Erythroblast (primary cell): ENCODE measurements at regions not wholly inside any gene's neighbourhood (a gene's known extent, or its start where the extent isn't known, plus 50 kb on each side); places are given as distances from the start of the nearest gene placed in this dataset.

ENCODE experiments used
- GATA1 ChIP-seq: IDR thresholded peaks from 2 replicates; pipeline ENCODE4 v1.6.1; 2011; ENCODE audit warnings: low read depth, mild to moderate bottlenecking, control low read depth, low read length, moderate library complexity
- POLR2A ChIP-seq: IDR thresholded peaks from 2 replicates; pipeline ENCODE4 v1.6.1; 2011; ENCODE audit warnings: mild to moderate bottlenecking, low read length

DNA sequence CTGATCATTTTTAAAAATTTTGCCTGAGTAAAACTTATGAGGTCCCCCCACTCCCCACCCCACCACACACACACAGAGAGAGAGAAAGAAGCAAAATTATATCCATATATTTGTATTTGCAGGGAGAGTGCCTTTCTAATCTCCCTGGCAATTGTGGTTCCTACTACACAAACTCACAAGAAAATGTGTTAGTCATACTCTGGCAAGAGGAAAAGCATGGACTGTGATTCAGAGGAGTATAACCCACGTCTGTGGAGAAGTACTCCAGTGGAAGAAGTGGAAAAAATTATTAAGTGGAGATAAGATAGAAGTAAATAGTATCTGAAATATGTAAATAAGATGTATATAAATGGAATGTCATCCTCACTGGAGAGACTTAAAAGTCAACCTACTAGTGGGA is 114.0 kb downstream of the DSEL start:
- TF ChIP-seq POLR2A (no peak), GATA1 (no peak)
